T-helper 2 cell (primary cell): ENCODE measurements at regions not wholly inside any gene's neighbourhood (a gene's known extent, or its start where the extent isn't known, plus 50 kb on each side); places are given as distances from the start of the nearest gene placed in this dataset.
A peak's percentile ranks its signal among the peaks of the same experiment; 100 is the strongest.

ENCODE experiments used
- DNase-seq, 5 experiments: peaks; one replicate each; pipeline versions ENCODE4 v3.0.0 to v3.0.0-alpha.2; 2012 to 2022

DNA sequence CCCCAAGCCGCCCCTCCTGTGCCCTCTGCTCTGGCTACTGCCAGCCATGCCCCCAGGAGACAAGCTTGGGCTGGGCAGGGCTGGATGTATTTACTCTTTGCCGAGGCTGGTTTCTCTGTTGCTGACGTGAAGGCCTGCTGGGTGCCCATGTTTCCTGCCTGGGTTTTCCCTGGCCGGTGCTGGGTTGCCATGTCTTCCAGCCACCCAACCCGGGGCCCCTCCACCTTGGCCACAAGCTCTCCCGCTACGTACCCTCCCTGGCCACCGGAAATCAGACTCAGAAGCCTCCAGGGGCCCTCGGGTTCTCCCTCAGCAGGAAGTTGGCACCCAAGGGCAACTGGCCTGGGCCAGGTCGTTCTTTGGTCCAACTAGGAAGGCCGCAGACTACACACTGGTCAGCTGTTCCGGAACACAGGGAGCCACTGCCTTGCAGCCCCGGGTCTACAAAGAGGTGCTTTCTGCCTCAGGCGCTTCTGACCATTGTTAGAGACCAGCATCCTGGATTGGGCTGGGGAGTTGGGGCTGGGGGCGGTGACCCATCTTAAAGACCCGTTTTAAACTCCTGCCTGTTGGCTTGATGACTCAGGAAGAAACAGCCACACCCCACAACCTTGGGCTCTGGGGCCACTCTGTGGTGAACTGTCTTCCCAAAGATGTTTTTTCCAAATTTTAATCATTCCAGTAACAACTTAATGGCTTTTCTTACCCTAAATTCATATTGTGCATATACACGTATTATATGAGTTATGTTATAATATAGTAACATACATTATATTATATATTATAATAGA is 71.2 kb upstream of the RUNX3 start:
- peak in 1 of 5 experiments; percentile 36 for DNase-seq

GRCh38 chr1:24999906-25000305 is 69.8 kb upstream of the RUNX3 start:
- no peak for DNase-seq

DNA sequence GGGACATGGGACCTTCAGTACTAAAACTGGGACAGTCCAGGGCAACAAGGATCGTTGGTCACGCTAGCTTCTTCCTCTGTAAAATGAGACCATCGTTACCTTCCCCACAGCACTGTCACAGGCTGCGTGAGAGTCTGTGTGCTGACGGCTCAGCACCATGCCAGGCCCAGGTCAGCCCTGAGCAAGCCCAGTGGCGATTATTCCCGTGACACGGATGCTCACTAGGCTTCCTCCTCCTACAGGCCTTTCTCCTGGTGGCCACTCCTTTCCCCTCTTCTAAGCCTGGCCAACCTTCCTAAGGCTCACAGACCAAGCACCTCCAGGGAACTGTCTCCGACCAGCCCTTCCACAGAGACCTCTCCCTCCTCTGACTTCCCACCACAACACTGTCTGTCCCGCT is 69.3 kb upstream of the RUNX3 start:
- no peak for DNase-seq

DNA sequence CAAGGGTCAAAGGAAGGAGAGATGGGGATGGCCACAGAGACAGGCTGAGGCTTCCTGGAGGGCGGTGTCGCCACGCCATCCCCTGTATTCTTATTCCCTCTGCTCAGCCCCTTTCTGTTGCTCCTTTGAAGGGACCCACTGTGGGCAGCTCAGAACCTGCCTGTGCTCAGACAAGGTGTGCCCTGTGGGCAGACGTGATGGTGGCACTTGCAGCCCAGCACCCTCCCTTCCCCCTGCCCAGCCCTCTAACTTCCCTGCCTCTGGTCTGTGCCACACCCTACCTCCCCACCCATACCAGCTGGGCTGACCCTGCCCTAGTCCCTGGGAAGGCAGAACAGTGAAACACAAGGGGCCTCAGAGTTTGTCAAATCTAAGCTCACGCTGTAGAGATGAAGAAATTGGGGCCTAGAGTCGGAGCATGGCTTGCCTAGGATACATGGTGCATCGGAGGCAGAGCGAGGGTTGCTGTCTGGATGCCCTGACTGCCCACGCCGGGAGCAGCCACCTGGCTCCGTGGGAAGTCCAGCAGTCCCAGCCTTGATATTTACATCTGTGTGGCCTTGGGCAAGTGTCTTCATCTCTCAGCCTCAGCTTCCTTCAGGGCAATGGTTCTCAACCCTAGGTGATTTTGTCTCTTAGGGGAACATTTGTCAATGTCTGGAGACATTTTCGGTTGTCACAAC is 68.6 kb upstream of the RUNX3 start:
- DNase-seq = no peak

DNA sequence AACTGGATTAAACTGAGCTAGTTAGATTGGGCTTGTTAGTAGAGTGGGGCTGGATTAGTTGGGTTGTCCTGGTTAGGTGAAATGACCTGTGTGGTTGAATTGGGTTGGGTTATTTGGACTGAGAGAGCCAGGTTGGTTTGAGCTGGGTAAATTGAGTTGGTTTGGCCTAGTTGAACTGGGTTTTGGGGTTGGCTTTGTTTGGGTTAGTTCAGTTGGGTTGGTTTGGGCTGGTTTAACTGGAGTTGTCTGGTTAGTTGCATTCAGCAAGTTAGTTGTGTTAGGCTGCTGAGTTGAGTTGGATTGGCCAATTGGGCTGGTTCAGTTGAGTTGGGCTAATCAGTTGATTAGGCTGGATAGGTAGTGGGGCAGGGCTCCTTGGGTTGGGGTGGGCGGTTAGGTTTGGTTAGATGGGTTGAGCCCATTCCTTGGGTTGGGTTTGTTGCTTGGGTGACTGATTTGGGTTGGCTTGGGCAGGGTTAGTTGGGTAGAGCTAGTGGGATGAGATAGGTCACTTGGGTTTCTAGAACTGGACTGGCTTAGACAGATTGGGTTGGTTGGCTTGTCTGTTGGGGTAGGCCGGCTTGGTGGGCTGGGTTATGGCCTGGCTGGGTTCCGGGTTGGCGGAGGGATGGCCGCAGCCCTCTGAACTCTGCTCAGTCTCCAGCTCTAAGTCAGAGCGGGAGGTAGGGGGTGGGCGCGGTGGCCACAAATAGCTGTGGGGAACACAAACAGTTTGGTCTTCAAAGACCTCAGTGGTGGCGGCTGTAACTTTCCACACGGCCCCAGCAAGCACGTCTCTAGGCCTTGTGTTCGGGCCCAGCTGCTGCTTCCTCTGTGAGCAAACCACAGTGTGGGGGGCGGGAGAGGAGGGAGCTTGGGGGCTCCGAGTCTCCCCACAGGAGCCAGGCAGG is 67.2 kb upstream of the RUNX3 start:
- peak in 1 of 5 experiments; percentile 60 for DNase-seq

DNA sequence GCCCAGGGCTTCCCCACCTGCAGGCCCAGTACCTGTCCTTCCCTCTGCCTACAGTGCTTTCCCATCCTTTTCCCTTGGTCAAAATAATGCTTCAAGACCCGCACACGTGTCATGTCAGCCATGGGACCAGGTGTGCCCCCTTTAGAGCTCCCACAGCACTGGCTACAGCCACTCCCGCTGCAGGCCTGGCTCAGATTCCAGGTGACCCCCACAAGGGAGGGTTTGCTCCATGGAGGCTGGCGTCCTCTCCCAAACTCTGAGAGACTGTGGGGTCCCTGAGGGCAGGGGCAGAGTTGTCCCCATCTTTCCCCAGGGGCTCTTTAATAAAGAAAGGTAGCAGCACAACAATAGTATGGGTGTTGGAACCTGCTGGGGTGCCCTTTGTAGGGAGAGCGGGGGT is 66.4 kb upstream of the RUNX3 start:
- DNase-seq = no peak

- DNase-seq = no peak
Observed at GRCh38 chr1:24995661-24996060, 65.6 kb upstream of the RUNX3 start.

DNA sequence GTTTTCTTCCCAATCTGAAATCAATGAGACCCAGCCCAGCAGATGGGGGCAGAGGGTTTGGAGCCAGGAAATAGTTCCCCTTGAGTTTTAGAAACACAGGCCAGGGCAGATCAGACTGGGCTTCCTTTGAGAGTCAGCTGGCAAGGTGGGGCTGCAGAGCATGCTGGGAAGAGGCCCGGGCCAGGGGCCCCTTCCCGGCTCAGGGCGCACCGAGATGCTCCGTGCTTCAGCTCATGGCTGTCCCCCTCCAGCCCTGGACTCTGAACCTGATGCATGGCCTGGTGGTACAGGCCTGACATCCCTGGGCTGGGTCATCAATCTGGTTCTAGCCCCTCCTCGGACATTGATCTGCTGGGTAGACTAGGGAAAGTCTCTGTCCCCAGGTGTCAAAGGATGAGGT is 65.1 kb upstream of the RUNX3 start:
- no peak for DNase-seq

DNA sequence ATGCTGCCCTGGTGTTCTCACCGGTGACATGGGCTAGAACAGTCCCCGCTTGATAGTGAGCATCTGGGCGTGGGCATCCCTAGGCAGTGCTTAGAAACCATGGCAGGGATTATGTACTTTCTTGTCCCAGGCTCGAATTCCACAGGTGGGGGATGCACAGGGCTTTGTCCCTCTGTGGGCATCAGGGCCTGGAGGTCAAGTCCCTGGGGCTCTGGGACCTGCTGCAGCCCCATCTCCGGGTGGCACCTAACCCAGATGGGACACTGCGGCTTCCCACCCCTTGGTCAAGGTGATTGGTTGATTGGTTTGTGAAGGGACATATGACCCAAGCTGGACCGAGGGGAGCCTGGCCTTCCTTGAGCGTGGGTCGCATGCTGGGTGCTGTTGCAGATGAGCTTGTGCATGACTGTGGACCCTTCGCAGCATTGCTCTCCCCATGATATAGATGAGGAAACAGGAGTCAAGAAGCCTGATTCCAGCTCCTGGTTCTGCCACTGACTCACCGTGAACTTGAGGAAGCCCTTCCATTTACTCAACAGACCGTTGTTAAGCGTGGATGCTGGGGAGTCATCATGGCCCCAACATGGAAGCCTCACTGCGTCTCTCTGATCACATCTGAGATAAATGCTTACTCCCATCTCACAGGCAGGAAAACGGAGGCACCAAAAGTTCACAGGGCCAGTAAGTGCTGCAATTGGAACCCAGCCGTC is 64.0 kb upstream of the RUNX3 start:
- DNase-seq = no peak

- DNase-seq = peak in 2 of 5 experiments; percentile 62 to 64
Observed at GRCh38 chr1:24992761-24993211, 62.7 kb upstream of the RUNX3 start.

GRCh38 chr1:24992124-24992760 is 62.2 kb upstream of the RUNX3 start:
- no peak for DNase-seq

DNA sequence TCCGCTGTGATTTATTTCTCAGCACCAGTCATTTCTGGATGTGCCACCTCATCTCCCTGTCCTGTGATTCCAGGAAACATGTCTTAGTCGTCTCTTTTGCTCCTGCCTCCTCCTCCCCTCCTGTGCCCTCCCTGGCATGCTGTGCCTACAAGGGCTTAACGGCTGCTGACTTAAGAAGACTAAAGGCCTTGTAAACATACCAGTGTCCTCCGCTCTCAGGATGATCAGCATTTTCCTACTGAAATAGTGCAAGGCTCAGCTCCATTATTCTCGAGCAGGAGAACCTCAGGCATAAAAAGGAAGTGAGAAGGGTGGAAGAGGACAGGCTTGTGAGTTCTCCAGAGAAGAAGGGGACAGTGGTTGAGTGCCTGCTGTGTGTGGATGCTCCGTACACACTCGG is 61.6 kb upstream of the RUNX3 start:
- no peak for DNase-seq

GRCh38 chr1:24990779-24991641 is 60.9 kb upstream of the RUNX3 start:
- no peak for DNase-seq

DNA sequence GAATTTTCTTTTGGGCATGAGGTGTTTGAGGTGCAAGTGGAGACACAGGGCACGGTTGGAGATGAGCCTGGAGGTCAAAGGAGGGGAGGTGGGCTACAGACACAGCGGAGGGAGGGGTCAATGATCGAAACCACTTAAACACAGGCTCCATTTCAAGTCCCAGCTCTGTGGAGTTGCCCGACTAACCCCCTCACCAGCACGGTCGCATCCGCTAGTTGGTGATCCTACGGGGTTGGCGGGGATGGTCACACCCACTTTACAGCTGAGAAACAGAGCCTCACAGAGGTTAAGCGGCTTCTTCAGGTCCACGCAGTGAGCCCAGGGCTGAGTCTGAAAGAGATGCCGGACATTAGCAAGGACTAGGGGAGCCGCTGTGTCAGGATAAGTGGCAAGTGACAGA is 60.1 kb upstream of the RUNX3 start:
- no peak for DNase-seq

DNA sequence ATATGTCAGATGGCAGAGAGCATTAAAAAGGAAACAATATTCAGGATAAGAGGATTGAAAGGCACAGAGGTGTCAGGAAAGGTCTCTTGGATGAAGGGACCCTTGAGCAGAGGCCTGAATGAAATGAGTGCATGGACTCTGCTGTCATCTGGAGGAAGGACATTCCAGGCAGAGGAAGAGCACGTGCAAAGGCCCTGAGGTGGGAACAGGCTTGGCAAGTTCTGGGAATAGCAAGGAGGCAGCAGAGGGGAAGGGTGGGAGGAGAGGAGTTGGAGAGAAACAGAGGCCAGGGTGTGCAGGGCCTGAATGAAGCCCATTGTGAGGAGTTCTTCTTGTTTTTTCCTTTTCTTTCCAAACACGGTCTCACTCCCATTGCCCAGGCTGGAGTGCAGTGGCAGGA is 59.0 kb upstream of the RUNX3 start:
- no peak for DNase-seq

GRCh38 chr1:24988558-24988912 is 58.5 kb upstream of the RUNX3 start:
- no peak for DNase-seq

- DNase-seq = no peak
Observed at GRCh38 chr1:24987875-24988557, 57.9 kb upstream of the RUNX3 start.

DNA sequence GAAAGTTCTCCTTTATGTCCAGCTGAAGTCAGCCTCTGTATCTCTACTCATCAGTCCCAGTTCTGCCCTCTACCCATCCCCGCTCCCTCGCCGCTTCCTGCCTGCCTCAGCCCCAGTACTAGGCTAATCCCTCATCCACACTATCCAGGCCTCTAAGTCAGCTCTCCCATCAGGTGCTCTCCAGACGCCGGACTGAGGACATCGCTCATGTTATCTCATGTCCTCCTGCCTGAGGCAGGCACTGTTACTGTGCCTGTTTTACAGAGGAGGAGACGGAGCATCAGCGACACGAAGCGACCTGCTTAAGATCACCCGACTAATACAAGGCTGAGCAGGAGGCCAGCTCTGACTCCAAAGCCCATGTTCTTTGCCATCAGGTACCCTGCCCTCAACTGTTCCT is 57.3 kb upstream of the RUNX3 start:
- no peak for DNase-seq

DNA sequence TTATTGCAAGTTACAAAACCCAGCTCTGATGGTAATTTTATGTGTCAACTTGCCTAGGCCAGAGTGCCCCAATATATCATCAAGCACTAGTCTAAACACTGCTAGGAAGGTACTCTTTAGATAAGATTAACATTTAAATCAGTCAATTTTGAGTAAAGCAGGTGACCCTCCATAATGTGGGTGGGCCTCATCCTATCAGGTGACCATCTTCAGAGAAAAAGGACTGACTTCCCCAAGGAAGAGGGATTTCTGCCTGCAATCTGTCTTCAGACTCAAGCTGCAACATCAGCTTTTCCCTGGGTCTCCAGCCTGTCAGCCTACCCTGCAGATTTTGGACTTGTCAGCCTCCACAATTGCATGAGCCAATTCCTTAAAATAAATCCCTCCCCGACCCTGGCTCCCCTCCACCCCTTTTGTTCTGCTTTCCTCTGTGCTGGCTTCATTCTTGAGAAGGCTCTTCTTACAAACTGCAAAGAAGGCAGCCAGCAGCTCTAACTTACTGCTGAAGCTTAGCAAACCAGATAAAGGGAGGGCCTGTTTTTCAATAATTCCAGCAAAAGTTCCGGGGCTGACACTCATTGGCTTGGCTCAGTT is 56.4 kb upstream of the RUNX3 start:
- no peak for DNase-seq

- DNase-seq = no peak
Observed at GRCh38 chr1:24985737-24986136, 55.7 kb upstream of the RUNX3 start.
